ENCODE measurements at regions not wholly inside any gene's neighbourhood (a gene's known extent, or its start where the extent isn't known, plus 50 kb on each side); places are given as distances from the start of the nearest gene placed in this dataset.

DNA sequence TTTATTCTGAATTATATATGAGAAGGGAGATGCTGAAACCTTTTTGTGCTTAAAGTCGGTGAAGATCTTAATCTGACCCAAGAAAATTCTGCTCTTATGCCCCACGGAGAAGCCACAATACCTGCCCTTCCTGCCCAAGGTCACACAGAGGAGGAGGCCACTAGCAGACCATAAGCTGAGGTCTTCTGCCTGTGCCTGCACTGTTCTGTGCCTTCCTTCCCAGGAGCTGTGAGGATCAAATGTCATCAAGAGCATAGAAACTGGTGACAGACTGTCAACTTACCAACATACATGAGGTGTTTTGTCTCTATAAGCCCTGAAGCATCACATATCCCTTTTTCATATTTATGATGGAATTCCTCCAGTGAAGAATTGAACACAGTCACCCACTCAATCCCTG, 233.3 kb downstream of the C1D start:
- Histone ChIP-seq H3K79me2 (ENCODE audit: insufficient read depth, low read length) (no peaks in the 10 kb centered on the region), H3K27ac (ENCODE audit: low read depth, low read length, poor library complexity, severe bottlenecking) (no peak overlapping the region), H3K4me3 (ENCODE audit: low read depth, low read length, poor library complexity, severe bottlenecking) (no peak overlapping the region), H3K9me2 (ENCODE audit: low read depth, low read length) (no peaks in the 10 kb centered on the region), H3K4me1 (ENCODE audit: insufficient read depth, low read length, severe bottlenecking) (peaks cover 9% of the 10 kb centered on the region), H3K4me2 (ENCODE audit: low read length) (no peak overlapping the region), H3K9ac (ENCODE audit: low read length) (no peak overlapping the region), H3K36me3 (ENCODE audit: insufficient read depth, low read length) (no peaks in the 10 kb centered on the region), H4K20me1 (ENCODE audit: insufficient read depth, low read length) (no peaks in the 10 kb centered on the region), H3K27me3 (ENCODE audit: insufficient read depth, low read length) (no peaks in the 10 kb centered on the region), H3F3A (ENCODE audit: insufficient read depth, low read length) (no peaks in the 10 kb centered on the region), H2AFZ (ENCODE audit: low read length) (no peak overlapping the region), H3K9me3 (ENCODE audit: low read length) (no peaks in the 10 kb centered on the region)
- no peak for TF ChIP-seq CTCF (IDR thresholded peaks at IDR 0.05; ENCODE audit: low read length)
- no peak for TF ChIP-seq EZH2 (IDR thresholded peaks at IDR 0.05; ENCODE audit: borderline replicate concordance, low read length)

GRCh38 chr2:67833632-67834031, 229.2 kb downstream of the C1D start:
- H3K4me3 ChIP-seq (ENCODE audit: low read depth, low read length, poor library complexity, severe bottlenecking), result no peak overlapping the region

DNA sequence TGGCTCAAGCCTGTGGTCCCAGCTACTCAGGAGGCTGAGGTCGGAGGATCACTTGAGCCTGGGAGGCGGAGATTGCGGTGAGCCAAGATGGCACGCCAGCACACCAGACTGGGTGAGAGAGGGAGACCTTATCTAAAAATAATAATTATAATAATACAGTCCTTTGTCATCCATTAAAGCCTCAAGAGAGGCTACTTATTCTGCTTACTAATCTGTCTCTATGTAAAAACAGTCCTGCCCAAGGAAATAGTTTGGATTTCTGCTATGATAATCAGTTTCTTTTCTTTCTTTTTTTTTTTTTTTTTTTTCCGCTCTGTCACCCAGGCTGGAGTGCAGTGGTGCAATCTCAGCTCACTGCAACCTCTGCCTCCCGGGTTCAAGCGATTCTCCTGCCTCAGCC, 228.3 kb downstream of the C1D start:
- TF ChIP-seq EZH2 (IDR thresholded peaks at IDR 0.05; ENCODE audit: borderline replicate concordance, low read length) (no peak), CTCF (IDR thresholded peaks at IDR 0.05; ENCODE audit: low read length) (no peak)
- Histone ChIP-seq H3K9me3 (ENCODE audit: low read length) (no peaks in the 10 kb centered on the region), H2AFZ (ENCODE audit: low read length) (no peak overlapping the region), H3K79me2 (ENCODE audit: insufficient read depth, low read length) (no peaks in the 10 kb centered on the region), H3K4me1 (ENCODE audit: insufficient read depth, low read length, severe bottlenecking) (no peaks in the 10 kb centered on the region), H3K4me3 (ENCODE audit: low read depth, low read length, poor library complexity, severe bottlenecking) (no peak overlapping the region), H3F3A (ENCODE audit: insufficient read depth, low read length) (no peaks in the 10 kb centered on the region), H4K20me1 (ENCODE audit: insufficient read depth, low read length) (no peaks in the 10 kb centered on the region), H3K9me2 (ENCODE audit: low read depth, low read length) (no peaks in the 10 kb centered on the region), H3K27ac (ENCODE audit: low read depth, low read length, poor library complexity, severe bottlenecking) (no peak overlapping the region), H3K36me3 (ENCODE audit: insufficient read depth, low read length) (no peaks in the 10 kb centered on the region), H3K27me3 (ENCODE audit: insufficient read depth, low read length) (no peaks in the 10 kb centered on the region), H3K4me2 (ENCODE audit: low read length) (no peak overlapping the region), H3K9ac (ENCODE audit: low read length) (no peak overlapping the region)

More at GRCh38 chr2:67833632-67834031, 229.2 kb downstream of the C1D start:
- H3K79me2 ChIP-seq (ENCODE audit: insufficient read depth, low read length), result no peaks in the 10 kb centered on the region
- TF ChIP-seq CTCF (IDR thresholded peaks at IDR 0.05; ENCODE audit: low read length) (no peak), EZH2 (IDR thresholded peaks at IDR 0.05; ENCODE audit: borderline replicate concordance, low read length) (no peak)
- no peaks in the 10 kb centered on the region for H3K9me3 ChIP-seq (ENCODE audit: low read length)
- no peaks in the 10 kb centered on the region for H3K4me1 ChIP-seq (ENCODE audit: insufficient read depth, low read length, severe bottlenecking)
- H3F3A ChIP-seq (ENCODE audit: insufficient read depth, low read length), result no peaks in the 10 kb centered on the region
- no peak overlapping the region for H2AFZ ChIP-seq (ENCODE audit: low read length)
- H4K20me1 ChIP-seq (ENCODE audit: insufficient read depth, low read length), result no peaks in the 10 kb centered on the region
- no peaks in the 10 kb centered on the region for H3K36me3 ChIP-seq (ENCODE audit: insufficient read depth, low read length)
- no peak overlapping the region for H3K9ac ChIP-seq (ENCODE audit: low read length)
- H3K27ac ChIP-seq (ENCODE audit: low read depth, low read length, poor library complexity, severe bottlenecking), result no peak overlapping the region
- no peaks in the 10 kb centered on the region for H3K9me2 ChIP-seq (ENCODE audit: low read depth, low read length)
- H3K27me3 ChIP-seq (ENCODE audit: insufficient read depth, low read length), result no peaks in the 10 kb centered on the region
- no peak overlapping the region for H3K4me2 ChIP-seq (ENCODE audit: low read length)

Data from OCI-LY1 (cell line).